Astrocyte of the hippocampus (primary cell): ENCODE measurements at regions not wholly inside any gene's neighbourhood (a gene's known extent, or its start where the extent isn't known, plus 50 kb on each side); places are given as distances from the start of the nearest gene placed in this dataset.
A peak's percentile ranks its signal among the peaks of the same experiment; 100 is the strongest.
"Not testable (repeated sequence)": the region's sequence is repeated elsewhere in the genome, so short reads cannot be mapped to it uniquely, and the experiment has no call there.

ENCODE experiments used
- DNase-seq: peaks from one replicate; pipeline ENCODE4 v3.0.0; 2011; ENCODE audit warnings: low read depth, low spot score

GRCh38 chr14:46596236-46596635, 55.3 kb downstream of the RPL10L start:
- no peak for DNase-seq

- no peak for DNase-seq
Measured at GRCh38 chr14:46582826-46583225, 68.8 kb downstream of the RPL10L start.

- DNase-seq: peak; percentile 56
Measured at GRCh38 chr14:46581036-46581671, 70.4 kb downstream of the RPL10L start.

- DNase-seq: no peak
Measured at GRCh38 chr14:46574978-46575375, 76.6 kb downstream of the RPL10L start.

GRCh38 chr14:46574221-46574977, 77.2 kb downstream of the RPL10L start:
- DNase-seq: peak; percentile 13

- no peak for DNase-seq
Measured at GRCh38 chr14:46573498-46573897, 78.1 kb downstream of the RPL10L start.

GRCh38 chr14:46571970-46572369, 79.6 kb downstream of the RPL10L start:
- peak; percentile 63 for DNase-seq

GRCh38 chr14:46568161-46568560, 83.4 kb downstream of the RPL10L start:
- DNase-seq: peak; percentile 19

- no peak for DNase-seq
Measured at GRCh38 chr14:46550836-46551235, 100.7 kb downstream of the RPL10L start.

- DNase-seq: no peak
Measured at GRCh38 chr14:46540986-46541385, 110.6 kb downstream of the RPL10L start.

GRCh38 chr14:46519121-46519520, 132.5 kb downstream of the RPL10L start:
- no peak for DNase-seq

- DNase-seq: not testable (repeated sequence)
Measured at GRCh38 chr14:46508752-46509151, 142.8 kb downstream of the RPL10L start.

GRCh38 chr14:46499521-46499920, 152.1 kb downstream of the RPL10L start:
- no peak for DNase-seq

- no peak for DNase-seq
Measured at GRCh38 chr14:46496409-46496808, 155.2 kb downstream of the RPL10L start.

- DNase-seq: peak; percentile 5
Measured at GRCh38 chr14:46490238-46490685, 161.3 kb downstream of the RPL10L start.

GRCh38 chr14:46488374-46488773, 163.2 kb downstream of the RPL10L start:
- no peak for DNase-seq

GRCh38 chr14:46487582-46488350, 163.8 kb downstream of the RPL10L start:
- no peak for DNase-seq

GRCh38 chr14:46482200-46482599, 169.4 kb downstream of the RPL10L start:
- DNase-seq: no peak

GRCh38 chr14:46480817-46481216, 170.8 kb downstream of the RPL10L start:
- no peak for DNase-seq

GRCh38 chr14:46472261-46472660, 179.3 kb downstream of the RPL10L start:
- no peak for DNase-seq

GRCh38 chr14:46464341-46464740, 187.2 kb downstream of the RPL10L start:
- DNase-seq: no peak

- DNase-seq: no peak
Measured at GRCh38 chr14:46451800-46452199, 199.8 kb downstream of the RPL10L start.
